ENCODE measurements at regions not wholly inside any gene's neighbourhood (a gene's known extent, or its start where the extent isn't known, plus 50 kb on each side); places are given as distances from the start of the nearest gene placed in this dataset.
"Not testable (repeated sequence)": the region's sequence is repeated elsewhere in the genome, so short reads cannot be mapped to it uniquely, and the experiment has no call there.

DNA sequence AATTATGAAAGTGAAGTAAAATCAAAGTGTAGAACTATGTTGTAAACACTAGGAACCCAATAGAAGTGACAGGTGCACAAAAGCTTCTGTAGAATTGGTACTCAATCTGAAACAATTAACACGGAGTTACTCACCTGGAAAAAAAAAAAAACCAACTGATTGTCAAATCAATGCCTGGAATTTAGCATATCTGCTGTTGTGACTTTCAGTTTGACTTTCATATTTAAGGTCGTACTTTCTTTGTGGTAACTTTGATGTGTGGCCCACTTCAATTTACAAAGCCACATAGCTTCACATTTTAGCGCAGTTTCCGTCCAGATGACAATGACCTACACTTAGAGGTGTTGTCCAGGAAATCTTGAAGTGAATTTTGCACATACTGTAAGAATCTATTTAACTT lies 1124.9 kb downstream of the STIM2 start:
- DNase-seq: no peak

DNA sequence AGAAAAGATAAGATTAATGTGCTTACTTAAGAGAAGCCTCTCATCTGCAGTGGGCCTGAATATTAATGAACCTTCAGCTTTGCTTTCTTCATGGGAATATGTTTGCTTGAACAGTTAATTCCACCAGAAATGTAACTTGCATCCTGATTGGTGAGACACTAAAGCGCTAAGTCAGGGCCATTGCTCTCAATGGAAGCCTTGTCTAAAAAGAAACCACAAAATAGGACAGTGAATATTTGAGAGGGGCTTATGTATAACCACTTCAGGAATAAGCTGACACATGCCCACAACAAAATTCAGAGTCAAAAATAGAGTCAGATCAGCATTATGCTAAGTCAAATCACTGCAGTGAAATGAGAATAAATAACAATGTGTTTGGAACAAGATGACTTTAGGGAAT lies 1125.8 kb downstream of the STIM2 start:
- no peak for DNase-seq

DNA sequence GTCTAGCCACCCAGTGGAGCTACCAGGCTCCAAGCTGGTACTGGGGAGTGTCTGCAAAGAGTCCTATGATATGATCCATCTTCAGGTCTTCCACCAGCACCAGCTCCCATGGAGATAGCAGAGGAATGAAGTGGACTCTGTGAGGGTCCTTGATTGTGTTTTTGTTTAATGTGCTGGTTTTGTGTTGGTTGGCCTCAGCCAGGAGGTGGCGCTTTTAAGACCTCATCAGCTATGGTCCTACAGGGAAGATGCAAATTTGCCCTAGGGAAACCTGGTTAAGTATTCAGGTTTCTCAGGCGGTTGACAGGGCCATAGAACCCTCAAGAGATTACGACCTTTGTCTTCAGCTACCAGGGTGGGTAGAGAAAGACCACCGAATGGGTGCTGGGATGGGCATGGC lies 1141.1 kb downstream of the STIM2 start:
- no peak for DNase-seq

DNA sequence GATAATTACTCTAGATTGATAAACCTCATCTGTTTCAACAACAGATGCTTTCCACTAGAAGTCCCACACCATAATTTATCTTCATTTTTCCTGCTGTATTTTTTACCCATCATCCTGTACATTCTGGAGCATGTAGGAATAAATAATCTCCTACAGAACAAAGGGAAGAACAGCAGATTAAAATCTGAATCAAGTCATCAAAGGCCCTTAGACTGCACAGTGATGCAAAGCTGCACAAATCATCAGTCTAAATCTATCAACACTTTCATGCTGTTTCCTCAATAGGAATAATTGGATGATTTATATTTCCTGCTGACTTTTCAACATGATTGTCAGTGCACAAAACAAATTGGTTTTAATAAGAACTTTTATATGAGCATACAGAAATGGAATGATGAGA lies 1143.9 kb downstream of the STIM2 start:
- no peak for DNase-seq

DNA sequence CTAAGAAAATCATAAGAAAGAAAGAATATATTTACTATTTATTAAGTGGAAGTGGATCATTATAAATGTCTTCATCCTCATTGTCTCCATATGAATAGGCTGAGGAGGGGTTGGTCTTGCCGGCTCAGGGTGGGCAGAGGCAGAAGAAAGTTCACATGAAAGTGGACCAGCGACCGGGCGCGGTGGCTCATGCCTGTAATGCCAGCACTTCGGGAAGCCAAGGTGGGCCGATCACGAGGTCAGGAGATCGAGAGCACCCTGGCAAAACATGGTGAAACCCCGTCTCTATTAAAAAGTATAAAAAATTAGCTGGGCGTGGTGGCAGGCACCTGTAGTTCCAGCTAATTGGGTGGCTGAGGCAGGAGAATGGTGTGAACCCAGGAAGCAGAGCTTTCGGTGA lies 1145.4 kb downstream of the STIM2 start:
- no peak for DNase-seq

DNA sequence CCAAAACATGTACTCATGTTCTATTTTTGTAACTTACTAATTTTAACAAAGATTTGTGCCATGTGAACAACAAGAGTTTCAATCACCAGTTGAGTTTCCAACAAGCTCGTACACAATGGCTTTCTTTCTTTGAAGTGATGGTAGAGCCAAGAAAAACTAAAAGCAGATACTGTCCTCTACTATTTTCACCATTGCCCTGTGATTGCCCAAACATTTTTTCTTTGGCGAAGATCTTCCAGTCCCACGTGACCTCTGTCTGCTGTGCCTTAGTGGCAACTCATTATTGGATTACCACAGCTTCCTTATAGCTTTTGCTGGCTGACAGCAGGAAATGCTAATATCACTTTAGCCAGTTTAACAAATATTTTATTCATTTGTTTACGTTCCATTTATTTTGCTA lies 1147.1 kb downstream of the STIM2 start:
- DNase-seq: no peak

DNA sequence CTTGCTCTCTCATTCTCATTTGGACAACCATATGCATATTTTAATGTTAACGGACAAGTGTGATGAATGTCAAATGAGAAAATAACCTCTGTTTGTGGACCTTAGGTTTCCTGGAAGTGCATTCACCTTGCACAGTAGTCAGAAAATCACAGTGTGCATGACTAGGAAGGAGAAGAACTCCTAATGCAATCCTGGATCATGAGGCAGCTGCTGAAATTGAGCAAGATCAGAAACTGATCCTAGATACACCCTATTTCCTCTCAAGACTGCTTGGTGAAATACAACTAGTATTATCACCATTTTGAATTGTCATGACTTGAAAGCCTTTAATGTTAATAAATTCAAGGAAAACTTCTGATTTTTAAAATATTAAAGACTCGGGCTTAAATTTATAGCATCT lies 1148.9 kb downstream of the STIM2 start:
- no peak for DNase-seq

DNA sequence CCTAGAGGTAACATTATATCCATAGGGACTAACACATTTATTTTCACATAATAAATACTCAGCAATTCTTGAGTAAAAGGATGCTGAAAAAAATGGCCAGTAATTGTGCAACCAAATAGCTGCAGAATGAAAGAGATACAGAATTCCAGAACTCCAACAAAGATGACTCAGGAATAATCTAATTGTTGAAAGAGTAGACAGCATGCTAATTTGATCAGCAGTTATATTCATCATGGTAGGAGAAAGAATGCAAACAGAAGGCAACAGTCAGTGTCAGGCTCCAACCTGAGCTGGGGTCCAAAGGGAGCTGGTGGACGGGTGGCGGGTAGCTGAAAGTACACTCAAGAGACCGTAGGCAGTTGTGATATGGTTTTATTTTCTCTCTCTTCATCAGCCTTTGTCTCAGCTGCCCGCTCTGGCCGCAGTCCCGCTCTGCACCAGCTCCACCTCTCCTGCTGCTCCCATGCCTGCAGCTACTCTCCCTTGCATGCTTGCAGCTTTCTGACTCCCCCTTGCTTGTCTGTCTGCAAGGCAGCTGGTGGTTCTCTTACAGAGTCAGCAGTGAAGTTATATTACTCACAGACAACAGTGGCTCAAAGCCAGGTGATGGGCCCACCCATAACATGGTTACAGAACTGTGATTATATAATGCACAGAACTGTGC lies 1150.1 kb downstream of the STIM2 start:
- no peak for DNase-seq

DNA sequence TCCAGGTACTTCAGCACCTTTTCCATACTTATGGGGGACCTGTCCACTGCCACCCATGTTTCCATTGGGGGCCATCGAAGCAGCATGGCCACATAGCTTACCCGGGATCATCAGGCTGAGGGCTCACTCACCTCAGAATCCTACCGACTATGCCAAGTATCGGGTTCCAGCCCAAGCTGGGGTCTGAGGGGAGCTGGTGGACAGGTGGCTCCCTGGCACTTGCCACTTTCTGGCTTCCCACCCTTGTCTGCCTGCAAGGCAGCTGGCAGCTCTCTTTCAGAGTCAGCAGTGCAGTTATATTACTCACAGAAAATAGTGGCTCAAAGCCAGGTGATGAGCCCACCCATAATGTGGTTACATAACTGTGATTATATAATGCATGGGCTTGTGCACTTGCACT lies 1153.8 kb downstream of the STIM2 start:
- no peak for DNase-seq

DNA sequence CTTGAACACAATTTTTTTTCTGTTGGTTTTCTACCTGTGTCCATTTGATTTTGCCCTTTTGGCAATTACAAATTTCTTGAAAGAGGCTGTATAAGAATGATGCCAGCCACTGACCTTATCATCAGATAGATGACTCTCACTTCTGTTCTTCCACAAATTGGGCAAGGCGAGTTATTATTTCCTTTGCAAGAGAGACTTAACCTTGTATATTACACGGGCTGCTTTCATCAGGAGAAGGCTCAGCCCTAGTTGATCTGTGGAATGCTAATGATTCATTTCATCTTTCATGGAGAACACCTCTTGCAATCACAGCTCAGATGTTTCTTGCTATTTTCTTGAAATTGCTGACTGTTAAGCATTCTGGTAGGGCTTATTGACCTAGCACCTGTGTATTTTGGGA lies 1155.4 kb downstream of the STIM2 start:
- no peak for DNase-seq

DNA sequence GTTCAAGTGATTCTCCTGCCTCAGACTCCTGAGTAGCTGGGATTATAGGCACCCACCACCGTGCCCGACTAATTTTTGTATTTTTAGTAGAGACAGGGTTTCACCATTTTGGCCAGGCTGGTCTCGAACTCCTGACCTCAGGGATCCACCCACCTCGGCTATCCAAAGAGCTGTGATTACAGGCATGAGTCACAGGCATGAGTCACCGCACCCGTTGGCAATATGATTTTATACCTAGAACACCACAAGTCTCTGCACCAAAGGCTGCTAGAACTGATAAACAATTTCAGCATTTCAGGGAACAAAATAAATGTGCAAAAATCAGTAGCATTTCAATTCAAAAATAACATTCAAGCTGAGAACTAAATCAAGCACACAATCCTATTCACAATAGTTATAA lies 1177.6 kb downstream of the STIM2 start:
- DNase-seq: not testable (repeated sequence)

DNA sequence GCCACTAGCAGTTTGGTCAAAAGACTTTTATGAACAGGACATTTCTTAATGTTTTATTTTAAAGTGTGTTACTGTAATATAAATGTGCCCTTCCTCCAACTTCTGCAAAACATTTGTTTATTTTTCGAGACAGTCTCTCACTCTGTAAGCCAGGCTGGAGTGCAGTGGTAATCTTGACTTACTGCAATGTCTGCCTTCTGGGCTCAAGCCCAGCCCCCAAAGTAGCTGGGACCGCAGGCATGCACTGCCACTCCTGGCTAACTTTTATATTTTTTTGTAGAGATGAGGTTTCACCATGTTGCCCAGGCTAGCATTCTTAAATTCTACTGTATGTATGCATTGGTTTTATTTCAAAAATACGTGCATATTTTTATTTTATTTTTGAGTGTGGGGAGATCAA lies 1201.9 kb downstream of the STIM2 start:
- DNase-seq: no peak

DNA sequence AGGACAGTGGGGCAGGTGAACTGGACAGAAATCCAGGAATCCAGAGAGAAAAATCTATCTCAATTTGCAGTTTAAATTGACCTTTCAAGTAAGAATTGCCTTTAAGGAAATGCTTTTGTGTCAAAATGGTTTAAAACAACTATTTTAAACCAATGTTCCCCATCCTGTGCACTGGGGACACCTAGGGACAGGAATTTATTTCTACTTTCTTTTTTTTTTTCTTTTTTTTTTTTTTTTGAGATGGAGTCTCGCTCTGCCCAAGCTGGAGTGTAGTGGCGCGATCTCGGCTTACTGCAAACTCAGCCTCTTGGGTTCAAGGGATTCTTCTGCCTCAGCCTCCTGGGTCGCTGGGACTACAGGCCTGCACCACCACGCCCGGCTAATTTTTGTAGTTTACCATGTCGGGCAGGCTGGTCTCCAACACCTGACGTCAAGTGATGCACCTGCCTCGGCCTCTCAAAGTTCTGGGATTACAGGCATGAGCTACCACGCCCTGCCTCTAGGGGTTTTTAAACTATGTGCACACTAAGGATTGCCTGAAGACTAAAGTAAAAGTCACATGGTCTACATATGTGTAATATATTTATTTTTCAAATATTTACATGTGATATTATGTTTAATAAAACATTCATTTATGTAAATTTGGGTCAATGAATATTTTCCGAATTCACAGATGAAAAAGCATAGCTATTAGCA lies 1213.4 kb downstream of the STIM2 start:
- DNase-seq: no peak

DNA sequence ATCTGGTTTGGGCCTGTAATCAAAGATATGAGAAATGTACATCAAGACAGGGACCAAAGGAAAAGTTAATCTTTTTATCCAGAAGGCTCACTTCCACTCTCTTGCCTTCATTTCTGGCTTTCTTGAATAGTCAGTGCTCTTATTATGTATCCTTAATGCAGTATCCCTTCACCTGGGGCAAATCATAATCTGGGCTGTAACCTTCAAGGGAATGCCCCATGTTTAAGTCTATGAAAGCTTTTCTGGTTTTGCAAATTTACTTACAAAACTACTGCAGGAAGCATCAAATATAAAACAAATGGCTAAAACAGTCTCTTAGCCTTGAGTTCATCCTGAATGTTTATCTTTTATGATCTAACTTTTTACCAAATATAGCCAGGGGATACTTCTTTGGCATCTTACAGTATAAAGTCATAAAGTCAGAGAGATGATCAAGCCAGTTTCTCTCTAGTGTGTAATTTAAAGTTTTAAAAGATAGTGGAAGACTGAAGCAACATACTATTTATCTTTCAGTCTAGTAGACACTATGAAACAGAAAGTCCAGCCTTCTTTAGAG lies 1214.8 kb downstream of the STIM2 start:
- DNase-seq: no peak

DNA sequence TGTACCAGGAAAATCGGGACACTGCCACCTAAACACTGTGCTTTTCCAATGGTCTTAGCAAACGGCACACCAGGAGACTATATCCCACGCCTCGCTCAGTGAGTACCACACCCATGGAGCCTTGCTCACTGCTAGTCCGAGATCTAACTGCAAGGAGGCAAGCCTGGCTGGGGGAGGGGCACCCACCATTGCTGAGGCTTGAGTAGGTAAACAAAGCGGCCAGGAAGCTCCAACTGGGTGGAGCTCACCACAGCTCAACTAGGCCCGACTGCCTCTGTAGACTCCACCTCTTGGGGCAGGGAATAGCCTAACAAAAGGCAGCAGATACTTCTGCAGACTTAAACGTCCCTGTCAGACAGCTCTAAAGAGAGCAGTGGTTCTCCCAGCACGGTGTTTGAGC lies 1216.6 kb downstream of the STIM2 start:
- not testable (repeated sequence) for DNase-seq

DNA sequence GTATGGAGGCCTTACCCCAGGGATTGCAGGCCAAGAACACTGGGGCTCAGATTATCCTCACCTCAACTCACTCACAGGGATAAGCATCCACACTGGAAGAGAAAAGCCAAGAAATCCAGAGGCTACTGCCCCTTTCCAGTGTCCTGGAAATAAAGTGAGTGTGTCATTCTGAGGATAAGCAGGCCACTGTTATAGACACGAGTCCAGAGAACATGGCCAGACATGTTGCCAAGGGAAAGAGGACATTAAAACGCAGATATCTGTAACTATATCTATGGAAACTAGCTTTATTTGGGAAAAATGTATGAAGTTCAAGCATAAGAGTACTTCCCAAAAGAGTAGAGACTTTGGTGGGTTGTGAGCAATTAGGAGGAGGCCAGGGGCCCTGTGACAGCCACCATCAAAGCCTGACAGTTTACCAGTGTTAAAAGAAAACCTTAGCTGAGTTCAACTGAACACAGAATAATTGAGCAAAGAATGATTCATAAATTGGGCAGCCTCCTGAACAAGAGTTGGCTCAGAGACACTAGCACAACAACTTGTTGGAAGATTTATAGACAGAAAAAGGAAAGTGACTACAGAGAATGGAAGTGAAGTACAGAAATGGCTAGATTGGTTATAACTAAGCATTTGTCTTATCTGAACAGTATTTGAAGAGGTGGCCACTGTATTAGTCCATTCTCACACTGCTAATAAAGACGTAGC lies 1222.2 kb downstream of the STIM2 start:
- DNase-seq: no peak

DNA sequence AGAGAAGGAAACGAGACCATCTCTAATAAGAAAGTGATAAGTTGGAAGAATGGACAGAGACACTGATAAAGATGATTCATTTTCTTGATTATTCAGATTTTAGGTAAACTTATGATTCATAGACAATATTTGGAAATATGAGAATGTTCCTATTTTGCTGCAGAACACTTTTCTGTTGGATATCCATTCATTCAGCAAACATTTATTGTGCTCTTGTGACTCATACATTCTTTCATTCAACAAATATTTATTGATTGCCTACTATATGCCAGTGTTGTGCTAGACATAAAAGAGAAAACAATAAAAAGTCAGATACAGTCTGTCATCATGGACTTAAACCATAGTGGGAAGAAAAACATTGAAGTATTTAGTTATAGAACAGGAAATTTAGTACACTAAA lies 1232.0 kb downstream of the STIM2 start:
- DNase-seq: no peak

DNA sequence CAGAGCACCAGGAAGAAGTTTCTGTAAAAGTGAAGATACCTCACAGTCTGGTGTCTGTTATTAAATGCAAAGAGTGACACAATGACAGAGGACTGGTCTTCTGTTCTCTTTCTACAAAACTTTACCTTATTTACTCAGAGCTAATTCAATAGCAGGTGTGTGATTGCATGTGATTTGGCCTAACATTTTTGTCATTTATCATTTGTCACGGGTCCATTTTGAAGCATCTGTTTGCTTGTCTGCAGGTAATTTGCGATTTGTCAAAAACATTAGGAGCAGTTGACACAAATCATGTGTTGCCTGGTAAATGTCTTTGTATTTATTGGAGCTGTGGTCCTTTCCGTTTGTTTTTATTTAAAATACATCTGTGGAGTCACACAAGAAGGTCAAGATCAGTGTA lies 1232.4 kb downstream of the STIM2 start:
- DNase-seq: no peak

DNA sequence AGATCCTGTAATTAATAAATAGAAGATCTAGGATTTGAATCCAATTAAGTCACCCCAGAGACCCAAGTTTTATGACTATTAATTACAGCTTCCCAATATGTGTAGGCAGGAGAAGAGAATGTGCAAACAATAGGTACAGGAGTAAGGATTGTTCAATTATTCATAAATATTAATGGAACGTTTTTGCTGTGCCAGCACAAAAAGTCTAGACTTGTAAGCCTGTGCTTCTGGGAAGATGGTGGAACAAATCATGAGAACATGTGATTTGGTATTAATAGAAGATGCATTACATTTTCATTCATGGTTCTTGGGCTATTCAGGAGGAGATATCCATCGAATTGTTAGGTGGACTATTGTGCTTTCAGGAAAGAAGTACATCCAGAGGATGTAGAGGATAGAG lies 1240.9 kb downstream of the STIM2 start:
- DNase-seq: no peak

DNA sequence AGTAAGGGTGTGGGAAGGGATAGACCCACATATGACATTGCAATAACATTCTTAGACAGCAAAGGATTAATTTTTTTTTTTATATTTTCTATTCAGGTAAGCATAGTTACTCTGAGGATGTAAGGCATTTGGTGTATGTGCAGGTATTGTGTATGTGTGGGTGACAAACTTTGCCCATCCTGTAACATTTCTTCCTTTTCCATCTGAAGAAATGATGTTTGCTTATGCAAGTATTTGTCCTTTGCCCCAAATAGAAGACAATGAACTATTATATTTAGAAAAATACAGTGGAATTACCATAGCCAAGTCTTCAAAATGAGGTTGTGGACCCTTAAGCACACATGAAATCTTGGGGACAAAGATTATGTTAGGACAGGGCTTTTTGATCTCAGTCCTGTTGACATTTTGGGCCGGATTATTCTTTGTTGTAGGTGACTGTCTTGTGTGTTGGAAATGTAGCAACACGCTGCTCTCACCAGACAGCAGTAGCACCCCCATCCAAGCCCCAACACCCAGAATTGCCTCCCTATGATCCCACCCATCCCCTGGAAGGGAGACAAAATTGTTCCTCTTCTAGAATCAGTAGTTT lies 1244.7 kb downstream of the STIM2 start:
- no peak for DNase-seq

DNA sequence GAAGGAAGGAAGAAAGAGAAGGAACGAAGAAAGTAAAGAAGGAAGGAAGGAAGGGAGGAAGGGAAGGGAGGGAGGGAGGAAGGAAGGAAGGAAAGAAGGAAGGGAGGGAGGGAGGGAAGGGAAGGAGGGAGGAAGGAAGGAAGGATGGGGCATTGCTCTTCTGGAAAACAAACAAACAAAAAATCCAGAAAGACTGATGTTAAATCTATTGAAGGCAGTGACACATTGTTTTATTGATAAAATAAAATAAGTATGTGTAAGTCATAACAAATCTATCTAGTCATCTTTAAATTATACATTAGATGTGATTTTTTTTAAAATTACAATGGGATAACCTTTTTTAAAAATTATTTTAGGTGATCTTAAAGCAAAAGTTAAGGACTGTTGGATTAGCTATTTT lies 1245.5 kb downstream of the STIM2 start:
- DNase-seq: no peak

DNA sequence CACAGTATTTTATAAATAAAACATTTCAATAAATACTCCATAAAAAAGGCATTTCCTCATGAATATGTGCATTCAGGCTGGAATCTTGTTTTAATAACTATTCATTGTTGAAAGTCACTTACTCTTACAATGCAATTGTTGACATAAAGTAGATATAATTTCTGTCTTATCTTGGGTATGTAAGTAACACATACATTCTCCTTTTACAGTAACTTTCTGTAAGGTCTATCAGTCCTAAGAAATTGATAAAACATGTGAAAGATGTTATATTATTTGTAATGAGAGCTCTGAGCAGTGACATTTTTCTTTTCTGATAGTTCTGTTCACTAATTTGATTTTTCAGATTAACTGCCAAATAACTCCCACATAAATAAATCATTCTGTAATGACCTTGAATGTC lies 1249.2 kb downstream of the STIM2 start:
- DNase-seq: no peak

DNA sequence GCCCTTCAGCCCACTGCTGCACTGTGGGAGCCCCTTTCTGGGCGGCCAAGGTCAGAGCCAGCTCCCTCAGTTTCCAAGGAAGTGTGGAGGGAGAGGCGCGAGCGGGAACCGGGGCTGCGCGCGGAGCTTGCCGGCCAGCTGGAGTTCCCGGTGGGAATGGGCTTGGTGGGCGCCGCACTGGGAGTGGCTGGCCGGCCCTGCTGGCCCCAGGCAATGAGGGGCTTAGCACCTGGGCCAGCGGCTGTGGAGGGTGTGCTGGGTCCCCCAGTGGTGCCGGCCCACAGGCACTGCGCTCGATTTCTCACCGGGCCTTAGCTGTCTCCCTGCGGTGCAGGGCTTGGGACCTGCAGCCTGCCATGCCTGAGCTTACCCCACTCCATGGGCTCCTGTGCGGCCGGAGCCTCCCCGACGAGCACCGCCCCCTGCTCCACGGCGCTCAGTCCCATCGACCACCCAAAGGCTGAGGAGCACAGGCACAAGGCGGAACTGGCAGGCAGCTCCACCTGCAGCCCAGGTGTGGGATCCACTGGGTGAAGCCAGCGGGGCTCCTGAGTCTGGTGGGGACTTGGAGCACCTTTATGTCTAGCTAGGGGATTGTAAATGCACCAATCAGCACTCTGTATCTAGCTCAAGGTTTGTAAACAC lies 1252.2 kb downstream of the STIM2 start:
- DNase-seq: not testable (repeated sequence)

Data from NCI-H2227 treated with DMSO at 0.1 percent for 48 hours (cell line).